ENCODE measurements at regions not wholly inside any gene's neighbourhood (a gene's known extent, or its start where the extent isn't known, plus 50 kb on each side); places are given as distances from the start of the nearest gene placed in this dataset.

DNA sequence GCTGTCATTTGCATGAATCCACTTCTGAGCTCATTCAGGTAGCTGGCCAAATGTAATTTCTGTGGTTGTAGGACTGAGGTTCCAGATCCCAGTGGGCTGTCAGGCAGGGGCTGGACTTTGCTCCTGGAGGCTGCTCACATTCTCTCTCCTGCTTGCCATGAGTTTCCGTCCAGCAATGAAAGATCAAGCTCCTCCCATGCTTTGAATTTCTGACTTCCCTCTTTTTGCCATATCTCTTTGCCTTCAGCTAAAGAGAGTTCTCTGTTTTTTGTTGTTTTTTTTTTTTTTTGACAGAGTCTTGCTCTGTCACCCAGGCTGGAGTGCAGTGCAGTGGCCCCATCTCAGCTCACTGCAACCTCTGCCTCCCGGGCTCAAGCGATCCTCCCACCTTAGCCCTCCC is 76.9 kb downstream of the ING1 start:
- no peaks in the 10 kb centered on the region for H3K36me3 ChIP-seq (ENCODE audit: control insufficient read depth, insufficient read depth, low read length)
- no peak overlapping the region for H3K4me3 ChIP-seq (ENCODE audit: low read length)
- no peak for DNase-seq (ENCODE audit: low read depth, low spot score)
- no peaks in the 10 kb centered on the region for H3K27me3 ChIP-seq (ENCODE audit: control insufficient read depth, insufficient read depth, low read length)
- no peaks in the 10 kb centered on the region; the same call in 1 of the 2 replicates for H3K9me3 ChIP-seq (ENCODE audit: control insufficient read depth, insufficient read depth, low read length)
- H3K4me1 ChIP-seq (ENCODE audit: control insufficient read depth, insufficient read depth, low read length): no peaks in the 10 kb centered on the region
- no CpG with 5 or more reads among the region's 3 CpGs for WGBS (ENCODE audit: insufficient coverage, insufficient read length)
- H3K27ac ChIP-seq (ENCODE audit: low read length): no peak overlapping the region

DNA sequence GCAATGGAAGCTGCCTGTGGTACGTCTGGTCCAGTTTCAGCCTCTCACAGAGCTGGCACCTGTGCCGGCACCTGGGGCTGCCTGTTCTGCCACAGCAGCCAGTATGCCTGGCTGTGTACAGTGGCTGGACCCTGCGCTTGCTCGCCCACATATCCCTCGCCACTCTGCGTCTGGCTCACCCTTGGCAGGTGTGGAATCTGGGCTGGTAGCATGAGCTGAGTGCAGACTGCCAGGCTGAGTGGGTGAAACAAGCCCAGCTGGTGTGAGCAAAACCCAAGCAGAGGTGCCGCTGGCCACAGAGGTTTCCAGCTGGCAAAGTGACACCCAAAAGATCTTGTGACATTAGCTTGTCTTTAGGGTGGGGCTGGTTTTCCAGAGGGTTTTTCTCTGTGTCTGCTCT is 80.7 kb downstream of the ING1 start:
- DNase-seq (ENCODE audit: low read depth, low spot score): no peak
- no CpG with 5 or more reads among the region's 7 CpGs for WGBS (ENCODE audit: insufficient coverage, insufficient read length)
- Histone ChIP-seq H3K27ac (ENCODE audit: low read length) (no peak overlapping the region), H3K36me3 (ENCODE audit: control insufficient read depth, insufficient read depth, low read length) (no peaks in the 10 kb centered on the region), H3K4me1 (ENCODE audit: control insufficient read depth, insufficient read depth, low read length) (peaks cover 3% of the 10 kb centered on the region), H3K27me3 (ENCODE audit: control insufficient read depth, insufficient read depth, low read length) (no peaks in the 10 kb centered on the region), H3K4me3 (ENCODE audit: low read length) (no peak overlapping the region), H3K9me3 (ENCODE audit: control insufficient read depth, insufficient read depth, low read length) (no peaks in the 10 kb centered on the region)

DNA sequence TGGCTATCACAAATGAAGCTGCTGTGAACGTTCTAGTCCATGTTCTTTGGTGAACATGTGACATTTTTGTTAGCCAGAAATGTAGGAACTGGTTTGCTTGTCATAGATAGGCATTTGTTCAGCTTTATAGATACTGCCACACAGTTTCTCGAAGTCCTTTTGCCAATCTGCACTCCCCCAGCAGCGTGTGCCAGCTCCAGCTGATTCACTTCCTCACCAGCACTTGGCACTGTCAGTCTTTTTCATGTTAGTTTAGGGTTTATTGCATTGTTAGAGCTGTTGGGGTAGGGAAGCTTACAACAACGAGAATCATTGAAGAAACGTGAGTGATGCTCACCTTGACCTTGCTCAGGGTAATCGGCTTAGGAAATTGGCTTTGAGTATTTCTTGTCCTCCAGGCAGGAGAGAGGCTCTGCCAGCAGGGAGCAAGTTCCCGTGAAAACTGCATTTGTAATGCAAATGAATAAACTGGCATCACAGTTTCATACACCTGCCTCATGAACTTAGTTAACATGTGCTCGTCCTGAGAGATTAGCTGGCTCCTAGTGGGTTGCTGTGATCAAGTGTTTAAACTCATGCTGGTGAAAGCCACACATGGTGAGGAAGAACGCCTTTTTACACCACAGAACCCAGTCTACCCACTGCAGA is 83.9 kb downstream of the ING1 start:
- Histone ChIP-seq H3K4me3 (ENCODE audit: low read length) (no peak overlapping the region), H3K9me3 (ENCODE audit: control insufficient read depth, insufficient read depth, low read length) (no peaks in the 10 kb centered on the region), H3K27ac (ENCODE audit: low read length) (no peak overlapping the region), H3K4me1 (ENCODE audit: control insufficient read depth, insufficient read depth, low read length) (peaks cover 3% of the 10 kb centered on the region), H3K27me3 (ENCODE audit: control insufficient read depth, insufficient read depth, low read length) (no peaks in the 10 kb centered on the region), H3K36me3 (ENCODE audit: control insufficient read depth, insufficient read depth, low read length) (no peaks in the 10 kb centered on the region)
- no peak for DNase-seq (ENCODE audit: low read depth, low spot score)
- WGBS (ENCODE audit: insufficient coverage, insufficient read length): no CpG with 5 or more reads among the region's 9 CpGs

DNA sequence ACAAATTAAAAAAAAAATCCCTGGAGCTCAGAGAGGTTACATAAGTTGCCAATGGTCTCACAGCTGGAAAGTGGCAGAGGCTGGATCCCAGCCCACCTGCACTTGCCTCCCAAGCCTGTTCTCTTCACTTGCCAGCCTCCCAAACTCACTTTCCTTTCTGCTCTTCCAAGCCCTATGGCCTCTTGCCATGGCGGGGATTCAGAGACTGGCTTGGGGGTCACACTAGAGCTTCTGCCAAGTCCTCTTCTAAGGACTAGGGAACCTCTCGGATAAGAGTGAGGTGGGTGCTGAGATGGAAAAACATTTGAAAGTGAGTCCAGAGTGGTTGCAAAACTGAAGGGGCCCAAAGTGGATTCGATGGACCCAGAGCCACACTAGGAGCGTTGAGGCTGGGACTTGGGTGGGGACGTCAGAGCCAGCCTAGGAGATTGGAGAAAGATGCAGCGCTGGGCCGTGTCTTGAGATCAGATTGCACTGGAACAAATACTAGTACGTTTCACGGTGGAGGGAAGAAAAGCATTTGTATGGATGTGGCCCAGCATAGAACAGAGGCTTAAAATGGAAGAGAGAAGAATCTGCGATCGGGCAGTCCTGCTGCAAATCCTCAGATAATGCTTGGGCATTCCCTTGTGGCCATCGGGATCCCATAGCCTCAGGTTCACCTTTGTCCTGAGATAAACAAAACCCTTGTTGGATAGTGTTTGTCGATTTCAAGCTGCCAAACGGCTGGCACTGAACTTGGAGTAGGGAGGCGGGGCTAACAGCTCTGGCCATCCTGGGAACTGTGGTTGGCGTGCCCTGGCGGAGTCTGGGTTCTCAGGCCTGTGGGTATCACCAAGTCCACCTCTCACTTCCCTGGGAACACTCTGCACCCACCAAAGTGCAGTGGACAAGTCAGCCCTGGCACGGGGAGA is 84.8 kb downstream of the ING1 start:
- Histone ChIP-seq H3K4me3 (ENCODE audit: low read length) (no peak overlapping the region), H3K27ac (ENCODE audit: low read length) (no peak overlapping the region), H3K36me3 (ENCODE audit: control insufficient read depth, insufficient read depth, low read length) (no peaks in the 10 kb centered on the region), H3K27me3 (ENCODE audit: control insufficient read depth, insufficient read depth, low read length) (no peaks in the 10 kb centered on the region), H3K9me3 (ENCODE audit: control insufficient read depth, insufficient read depth, low read length) (no peaks in the 10 kb centered on the region), H3K4me1 (ENCODE audit: control insufficient read depth, insufficient read depth, low read length) (peaks cover 3% of the 10 kb centered on the region)
- DNase-seq (ENCODE audit: low read depth, low spot score): no peak
- WGBS (ENCODE audit: insufficient coverage, insufficient read length): no CpG with 5 or more reads among the region's 18 CpGs

DNA sequence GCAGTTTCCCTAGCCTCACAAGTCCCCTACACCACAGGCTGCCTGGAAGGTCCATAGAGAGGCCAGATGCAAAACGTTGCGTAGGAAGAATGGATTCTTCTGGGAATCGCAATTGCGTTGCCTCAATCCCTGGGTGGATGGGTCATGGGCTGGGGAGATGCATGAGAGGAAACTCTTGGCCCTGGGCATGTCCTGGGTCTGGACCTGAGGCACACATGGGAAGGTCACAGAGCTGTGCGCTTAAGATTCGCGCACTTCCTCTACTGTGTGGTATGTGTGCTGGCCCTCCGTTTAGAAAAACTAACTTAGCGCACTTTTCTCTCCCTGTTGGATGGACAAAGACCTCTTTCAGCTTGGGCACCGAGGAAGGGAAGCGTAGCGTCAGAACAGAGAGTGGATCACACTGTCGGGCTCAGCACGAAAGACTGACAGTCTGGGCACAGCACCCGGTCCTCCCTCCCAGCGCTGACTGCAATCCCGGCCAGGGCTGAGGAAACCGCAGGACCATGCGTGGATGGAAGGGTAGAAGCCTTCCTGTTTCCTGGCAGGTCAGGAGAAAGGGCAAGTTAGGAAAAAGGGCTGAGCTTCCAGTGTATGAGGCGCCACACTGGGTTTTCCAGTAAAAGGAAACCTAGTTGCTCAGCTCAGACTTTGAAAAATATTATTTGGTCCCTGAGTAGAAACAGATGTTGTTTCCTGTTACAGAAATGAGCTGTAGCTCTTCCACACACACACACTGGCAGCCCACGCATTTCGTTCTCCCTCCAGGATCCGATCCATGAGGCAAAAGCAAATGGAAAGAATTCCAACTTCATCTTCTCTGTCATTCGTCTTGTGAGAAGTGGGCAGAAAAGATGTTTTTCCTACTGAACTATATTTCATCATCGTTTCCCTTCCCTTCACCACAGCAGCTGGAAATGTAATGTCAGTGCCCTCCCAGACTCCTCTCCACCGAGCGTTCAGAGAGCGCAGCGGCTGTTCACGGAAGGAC is 86.0 kb downstream of the ING1 start:
- WGBS (ENCODE audit: insufficient coverage, insufficient read length): no CpG with 5 or more reads among the region's 30 CpGs
- no peak for DNase-seq (ENCODE audit: low read depth, low spot score)
- Histone ChIP-seq H3K9me3 (ENCODE audit: control insufficient read depth, insufficient read depth, low read length) (no peaks in the 10 kb centered on the region), H3K4me1 (ENCODE audit: control insufficient read depth, insufficient read depth, low read length) (peaks cover 3% of the 10 kb centered on the region), H3K4me3 (ENCODE audit: low read length) (no peak overlapping the region), H3K27ac (ENCODE audit: low read length) (no peak overlapping the region), H3K27me3 (ENCODE audit: control insufficient read depth, insufficient read depth, low read length) (no peaks in the 10 kb centered on the region), H3K36me3 (ENCODE audit: control insufficient read depth, insufficient read depth, low read length) (no peaks in the 10 kb centered on the region)

DNA sequence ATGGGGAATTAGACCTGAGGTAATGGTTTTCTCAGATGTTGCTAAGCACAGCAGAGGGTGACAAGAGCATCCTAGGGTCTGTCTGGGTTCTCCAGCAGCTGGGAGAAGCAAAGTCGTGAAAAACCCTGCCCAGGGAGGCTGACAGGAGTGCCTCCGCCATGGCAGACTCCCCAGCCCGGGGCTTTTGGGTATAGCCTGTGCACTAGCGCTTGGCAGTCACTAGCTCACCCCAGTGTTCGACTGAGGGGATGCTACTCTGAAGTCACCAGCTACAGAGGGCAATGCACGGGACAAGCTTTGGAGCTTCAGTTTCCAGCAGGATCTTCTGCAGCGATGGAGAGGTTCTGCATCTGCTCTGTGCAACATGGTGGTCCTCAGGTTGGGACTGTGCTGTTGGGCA is 87.5 kb downstream of the ING1 start:
- Histone ChIP-seq H3K27me3 (ENCODE audit: control insufficient read depth, insufficient read depth, low read length) (no peaks in the 10 kb centered on the region), H3K27ac (ENCODE audit: low read length) (no peak overlapping the region), H3K4me3 (ENCODE audit: low read length) (no peak overlapping the region), H3K4me1 (ENCODE audit: control insufficient read depth, insufficient read depth, low read length) (peaks cover 3% of the 10 kb centered on the region), H3K36me3 (ENCODE audit: control insufficient read depth, insufficient read depth, low read length) (no peaks in the 10 kb centered on the region), H3K9me3 (ENCODE audit: control insufficient read depth, insufficient read depth, low read length) (no peaks in the 10 kb centered on the region)
- no CpG with 5 or more reads among the region's 7 CpGs for WGBS (ENCODE audit: insufficient coverage, insufficient read length)
- DNase-seq (ENCODE audit: low read depth, low spot score): no peak

DNA sequence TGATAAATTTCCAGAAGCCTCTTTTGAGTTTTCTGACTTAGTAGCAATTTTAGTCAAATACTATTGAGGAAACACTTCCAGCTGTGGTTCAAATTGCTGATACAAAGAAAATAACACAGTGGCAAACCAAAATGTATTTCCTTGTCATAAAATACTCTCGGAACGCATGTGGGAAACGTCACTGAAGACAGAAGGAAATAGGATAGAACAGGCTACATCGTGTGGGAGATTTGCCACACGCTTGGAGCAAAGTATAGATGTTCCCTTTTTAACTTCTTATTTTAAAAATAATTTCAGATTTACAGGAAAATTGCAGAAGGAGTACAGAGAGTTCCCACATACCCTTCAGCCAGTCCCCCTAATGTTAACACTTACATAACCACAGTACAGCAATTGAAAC is 88.8 kb downstream of the ING1 start:
- no CpG with 5 or more reads among the region's 5 CpGs for WGBS (ENCODE audit: insufficient coverage, insufficient read length)

DNA sequence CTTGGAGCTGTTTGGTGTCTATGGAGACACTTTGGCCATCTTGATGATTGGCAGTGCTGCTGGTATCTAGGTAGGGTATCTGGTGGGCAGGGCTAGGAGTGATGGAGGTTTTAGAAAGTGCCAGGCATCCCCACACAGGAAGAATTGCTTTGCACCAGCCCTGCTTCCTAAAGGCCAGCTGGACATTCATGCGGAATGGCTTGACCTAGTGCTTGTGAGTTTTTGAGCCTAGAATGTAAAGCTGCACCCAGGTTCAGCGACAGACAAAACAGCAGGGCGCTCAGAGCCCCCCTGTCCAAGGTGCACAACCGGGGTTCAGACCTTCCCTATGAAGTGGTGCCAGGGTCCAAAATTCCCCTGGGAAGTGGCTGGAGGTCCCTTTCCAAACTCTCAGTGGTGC is 93.1 kb downstream of the ING1 start:
- WGBS (ENCODE audit: insufficient coverage, insufficient read length): no CpG with 5 or more reads among the region's 4 CpGs
- H3K27me3 ChIP-seq (ENCODE audit: control insufficient read depth, insufficient read depth, low read length): no peaks in the 10 kb centered on the region
- DNase-seq (ENCODE audit: low read depth, low spot score): no peak

More for the DNA sequence above, 88.8 kb downstream of the ING1 start:
- no peak overlapping the region for H3K4me3 ChIP-seq (ENCODE audit: low read length)
- no peak for DNase-seq (ENCODE audit: low read depth, low spot score)
- H3K27me3 ChIP-seq (ENCODE audit: control insufficient read depth, insufficient read depth, low read length): no peaks in the 10 kb centered on the region
- H3K4me1 ChIP-seq (ENCODE audit: control insufficient read depth, insufficient read depth, low read length): peaks cover 2% of the 10 kb centered on the region
- H3K36me3 ChIP-seq (ENCODE audit: control insufficient read depth, insufficient read depth, low read length): no peaks in the 10 kb centered on the region
- no peak overlapping the region for H3K27ac ChIP-seq (ENCODE audit: low read length)
- no peaks in the 10 kb centered on the region for H3K9me3 ChIP-seq (ENCODE audit: control insufficient read depth, insufficient read depth, low read length)

DNA sequence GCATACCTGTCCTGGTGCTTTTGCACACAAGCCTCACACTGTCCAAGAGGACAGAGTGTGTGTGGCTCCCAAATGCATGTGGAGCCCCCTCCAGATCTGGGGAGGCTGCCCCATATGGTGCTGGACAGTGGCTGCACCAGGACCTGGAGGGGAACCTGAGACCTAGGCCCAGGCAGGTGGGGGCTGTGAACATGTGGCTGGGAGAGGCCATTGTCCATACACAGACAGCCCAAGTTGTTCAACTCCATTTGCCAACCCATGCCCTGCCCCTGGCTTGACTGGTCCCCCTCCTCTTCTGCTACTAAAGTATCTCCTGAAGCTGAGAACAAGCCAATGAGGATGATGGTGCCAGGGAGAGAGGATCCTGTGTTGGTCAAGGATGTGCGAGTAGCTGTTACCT is 94.0 kb downstream of the ING1 start:
- Histone ChIP-seq H3K27ac (ENCODE audit: low read length) (no peak overlapping the region), H3K4me3 (ENCODE audit: low read length) (no peak overlapping the region), H3K4me1 (ENCODE audit: control insufficient read depth, insufficient read depth, low read length) (peaks cover 4% of the 10 kb centered on the region; the same call in 1 of the 2 replicates), H3K9me3 (ENCODE audit: control insufficient read depth, insufficient read depth, low read length) (no peaks in the 10 kb centered on the region), H3K27me3 (ENCODE audit: control insufficient read depth, insufficient read depth, low read length) (no peaks in the 10 kb centered on the region), H3K36me3 (ENCODE audit: control insufficient read depth, insufficient read depth, low read length) (no peaks in the 10 kb centered on the region)
- WGBS (ENCODE audit: insufficient coverage, insufficient read length): no CpG with 5 or more reads among the region's 1 CpG
- no peak for DNase-seq (ENCODE audit: low read depth, low spot score)

More for the DNA sequence above, 93.1 kb downstream of the ING1 start:
- Histone ChIP-seq H3K4me1 (ENCODE audit: control insufficient read depth, insufficient read depth, low read length) (peaks cover 2% of the 10 kb centered on the region; the same call in 1 of the 2 replicates), H3K27ac (ENCODE audit: low read length) (no peak overlapping the region), H3K9me3 (ENCODE audit: control insufficient read depth, insufficient read depth, low read length) (no peaks in the 10 kb centered on the region), H3K36me3 (ENCODE audit: control insufficient read depth, insufficient read depth, low read length) (no peaks in the 10 kb centered on the region), H3K4me3 (ENCODE audit: low read length) (no peak overlapping the region)

DNA sequence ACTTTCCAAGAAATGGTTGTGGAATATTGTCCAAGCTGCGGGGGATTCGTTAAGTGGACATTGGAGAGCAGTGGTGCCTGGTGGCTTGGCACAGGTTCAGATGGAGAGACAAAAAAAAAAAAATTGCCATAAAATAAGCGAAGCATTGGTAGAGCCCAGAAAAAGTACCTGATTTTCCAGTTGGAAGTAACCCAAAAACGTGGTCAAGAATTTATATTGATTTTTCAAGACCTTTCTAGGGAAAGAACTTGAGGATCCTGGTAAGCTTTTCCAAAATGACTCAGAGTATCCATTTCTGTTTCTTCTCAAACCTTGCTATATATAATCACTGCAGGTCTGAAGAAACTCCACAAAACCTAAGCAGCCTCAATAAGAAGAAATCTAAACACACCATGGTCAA is 94.6 kb downstream of the ING1 start:
- no peaks in the 10 kb centered on the region for H3K36me3 ChIP-seq (ENCODE audit: control insufficient read depth, insufficient read depth, low read length)
- WGBS (ENCODE audit: insufficient coverage, insufficient read length): no CpG with 5 or more reads among the region's 4 CpGs

More for the DNA sequence above, 94.6 kb downstream of the ING1 start:
- Histone ChIP-seq H3K27ac (ENCODE audit: low read length) (no peak overlapping the region), H3K27me3 (ENCODE audit: control insufficient read depth, insufficient read depth, low read length) (no peaks in the 10 kb centered on the region), H3K4me1 (ENCODE audit: control insufficient read depth, insufficient read depth, low read length) (peaks cover 4% of the 10 kb centered on the region; the same call in 1 of the 2 replicates), H3K4me3 (ENCODE audit: low read length) (no peak overlapping the region), H3K9me3 (ENCODE audit: control insufficient read depth, insufficient read depth, low read length) (no peaks in the 10 kb centered on the region)
- no peak for DNase-seq (ENCODE audit: low read depth, low spot score)

All from iPS DF 6.9 (cell line).